IMR-90 (cell line): ENCODE measurements at regions not wholly inside any gene's neighbourhood (a gene's known extent, or its start where the extent isn't known, plus 50 kb on each side); places are given as distances from the start of the nearest gene placed in this dataset.

Source experiments
- ATAC-seq: fragments of 200-7000 bp; cut with Tn5 transposase; 2 replicates; pipeline ENCODE4 v1.9.1; 2020; ENCODE audit warnings: low read depth, mild to moderate bottlenecking, moderate library complexity
- BruUV-seq: library from RNA; stranded (reverse); fragments of 400-500 nt; replicated peaks from 2 replicates; lab custom pipeline; 2021; lab: Mats Ljungman, UMichigan
- CTCF ChIA-PET: fragments of 300-600 bp; formaldehyde crosslinking; extraction: SDS; loops from one replicate; lab custom pipeline; 2021; ENCODE audit warnings: antibody characterized with exemption; lab: Yijun Ruan, JAX
- POLR2A ChIA-PET: fragments of 300-600 bp; sonication (Branson Sonifier 250); formaldehyde crosslinking; loops from one replicate; lab custom pipeline; 2022; ENCODE audit warnings: antibody characterized with exemption; ENCODE audit not compliant: unreplicated experiment; lab: Charles Lee
- DNase-seq: peaks from one replicate; pipeline ENCODE4 v3.0.0; 2013
- H2AFZ ChIP-seq: replicated peaks from 2 replicates; pipeline ENCODE3; 2013; ENCODE audit warnings: low read length, mild to moderate bottlenecking; ENCODE audit not compliant: poor library complexity
- H2AK5ac ChIP-seq: 2 replicates; pipeline ENCODE4 v1.6.1; 2013; ENCODE audit warnings: low read depth, low read length, inconsistent platforms
- H2AK9ac ChIP-seq: replicated peaks from 2 replicates; pipeline ENCODE3; 2013; ENCODE audit warnings: mild to moderate bottlenecking, low read depth, low read length, moderate library complexity; ENCODE audit not compliant: poor library complexity
- H2BK120ac ChIP-seq: 2 replicates; pipeline ENCODE4 v1.6.1; 2013; ENCODE audit warnings: low read depth, low read length, inconsistent platforms
- H2BK15ac ChIP-seq: 3 replicates; pipeline ENCODE4 v1.6.1; 2013; ENCODE audit warnings: low read depth, low read length, inconsistent platforms
- H2BK20ac ChIP-seq: 2 replicates; pipeline ENCODE4 v1.6.1; 2013; ENCODE audit warnings: low read depth, mild to moderate bottlenecking, inconsistent platforms, low read length, moderate library complexity
- H2BK5ac ChIP-seq: 2 replicates; pipeline ENCODE4 v1.6.1; 2013; ENCODE audit warnings: mild to moderate bottlenecking, low read depth, low read length, inconsistent platforms; ENCODE audit not compliant: poor library complexity, severe bottlenecking
- H3K14ac ChIP-seq: replicated peaks from 2 replicates; pipeline ENCODE4 v1.6.1; 2013; ENCODE audit warnings: low read depth, low read length, inconsistent platforms
- H3K18ac ChIP-seq: 2 replicates; pipeline ENCODE4 v1.6.1; 2013; ENCODE audit warnings: low read depth, low read length, control low read depth
- H3K23ac ChIP-seq: 2 replicates; pipeline ENCODE4 v1.6.1; 2013; ENCODE audit warnings: low read depth, low read length, inconsistent platforms
- H3K27ac ChIP-seq: 2 replicates; pipeline ENCODE4 v1.5.1; 2013; ENCODE audit warnings: mild to moderate bottlenecking, control low read depth, low read length; ENCODE audit not compliant: insufficient read depth
- H3K27me3 ChIP-seq: 2 replicates; pipeline ENCODE4 v1.6.1; 2013; ENCODE audit warnings: low read length; ENCODE audit not compliant: control insufficient read depth, insufficient read depth
- H3K36me3 ChIP-seq: 2 replicates; pipeline ENCODE4 v1.6.1; 2013; ENCODE audit warnings: low read length, mixed read lengths; ENCODE audit not compliant: control insufficient read depth, insufficient read depth
- H3K4ac ChIP-seq: 2 replicates; pipeline ENCODE4 v1.6.1; 2013; ENCODE audit warnings: low read depth, low read length, inconsistent platforms
- H3K4me1 ChIP-seq: 2 replicates; pipeline ENCODE4 v1.6.1; 2013; ENCODE audit warnings: low read length, mixed read lengths; ENCODE audit not compliant: control insufficient read depth, insufficient read depth
- H3K4me2 ChIP-seq: 2 replicates; pipeline ENCODE4 v1.6.1; 2013; ENCODE audit warnings: low read depth, mild to moderate bottlenecking, control low read depth, low read length, moderate library complexity
- H3K4me3 ChIP-seq: 2 replicates; pipeline ENCODE4 v1.5.1; 2013; ENCODE audit warnings: low read depth, mild to moderate bottlenecking, control low read depth, low read length, moderate library complexity; ENCODE audit not compliant: insufficient read depth
- H3K56ac ChIP-seq: 2 replicates; pipeline ENCODE4 v1.6.1; 2013; ENCODE audit warnings: low read length, inconsistent platforms; ENCODE audit not compliant: insufficient read depth; ENCODE audit errors: extremely low read depth
- H3K79me1 ChIP-seq, 2 experiments: 2 replicates each; pipeline ENCODE4 v1.6.1; 2013; ENCODE audit warnings: low read length in 2 of 2, inconsistent platforms in 1 of 2, low read depth in 1 of 2
- H3K9ac ChIP-seq: 2 replicates; pipeline ENCODE4 v1.6.1; 2013; ENCODE audit warnings: low read depth, low read length, control low read depth
- H3K9me1 ChIP-seq: 2 replicates; pipeline ENCODE4 v1.6.1; 2013; ENCODE audit warnings: low read length, inconsistent platforms; ENCODE audit not compliant: insufficient read depth
- H3K9me3 ChIP-seq: 2 replicates; pipeline ENCODE4 v1.6.1; 2013; ENCODE audit warnings: low read length; ENCODE audit not compliant: control insufficient read depth, insufficient read depth
- H4K20me1 ChIP-seq: 2 replicates; pipeline ENCODE4 v1.6.1; 2013; ENCODE audit warnings: low read length, inconsistent platforms; ENCODE audit not compliant: insufficient read depth
- H4K5ac ChIP-seq: 2 replicates; pipeline ENCODE4 v1.6.1; 2013; ENCODE audit warnings: mild to moderate bottlenecking, low read depth, low read length, control low read depth
- H4K8ac ChIP-seq, 2 experiments: 2 replicates each; pipeline ENCODE4 v1.6.1; 2013; ENCODE audit warnings: low read depth in 2 of 2, low read length in 2 of 2, control low read depth in 1 of 2, inconsistent platforms in 1 of 2
- H4K91ac ChIP-seq: 2 replicates; pipeline ENCODE4 v1.6.1; 2013; ENCODE audit warnings: low read depth, low read length, inconsistent platforms; ENCODE audit not compliant: insufficient read depth
- BHLHE40 ChIP-seq: fragments of 150-350 bp; IDR thresholded peaks from 2 replicates; pipeline ENCODE4 v1.6.1; 2016; ENCODE audit warnings: mild to moderate bottlenecking, low read depth, low read length
- CEBPB ChIP-seq: IDR thresholded peaks from 2 replicates; pipeline ENCODE4 v1.6.1; 2012; ENCODE audit warnings: low read depth, low read length, improper control_type of control experiment
- CHD1 ChIP-seq: IDR thresholded peaks from 2 replicates; pipeline ENCODE4 v1.6.1; 2012; ENCODE audit warnings: low read depth, low read length, improper control_type of control experiment
- CTCF ChIP-seq: conservative IDR thresholded peaks from 2 replicates; pipeline ENCODE4 v1.5.1; 2012; ENCODE audit warnings: mild to moderate bottlenecking, low read depth, low read length, improper control_type of control experiment
- ELK1 ChIP-seq: fragments of 150-350 bp; IDR thresholded peaks from 2 replicates; pipeline ENCODE4 v1.6.1; 2016; ENCODE audit warnings: low read depth, mild to moderate bottlenecking, low read length, moderate library complexity, borderline replicate concordance
- FOS ChIP-seq: fragments of 150-350 bp; IDR thresholded peaks from 2 replicates; pipeline ENCODE4 v1.6.1; 2016; ENCODE audit warnings: low read depth, low read length
- MAFK ChIP-seq: IDR thresholded peaks from 2 replicates; pipeline ENCODE4 v1.6.1; 2012; ENCODE audit warnings: low read depth, low read length, improper control_type of control experiment
- MAZ ChIP-seq: IDR thresholded peaks from 2 replicates; pipeline ENCODE4 v1.6.1; 2012; ENCODE audit warnings: low read depth, mild to moderate bottlenecking, low read length, improper control_type of control experiment, moderate library complexity, borderline replicate concordance
- MXI1 ChIP-seq: IDR thresholded peaks from 2 replicates; pipeline ENCODE4 v1.6.1; 2012; ENCODE audit warnings: low read depth, mild to moderate bottlenecking, low read length, moderate library complexity, borderline replicate concordance
- NFE2L2 ChIP-seq: fragments of 150-350 bp; IDR thresholded peaks from 2 replicates; pipeline ENCODE4 v1.6.1; 2016; ENCODE audit warnings: low read depth, mild to moderate bottlenecking, low read length
- POLR2A ChIP-seq: IDR thresholded peaks from 2 replicates; pipeline ENCODE4 v1.6.1; 2012; ENCODE audit warnings: mild to moderate bottlenecking, low read depth, low read length
- RAD21 ChIP-seq: IDR thresholded peaks from 2 replicates; pipeline ENCODE4 v1.6.1; 2012; ENCODE audit warnings: low read length, improper control_type of control experiment
- RCOR1 ChIP-seq: IDR thresholded peaks from 2 replicates; pipeline ENCODE4 v1.6.1; 2012; ENCODE audit warnings: mild to moderate bottlenecking, low read length, improper control_type of control experiment; ENCODE audit not compliant: insufficient replicate concordance
- RFX5 ChIP-seq: IDR thresholded peaks from 2 replicates; pipeline ENCODE4 v1.8.0; 2012; ENCODE audit warnings: low read depth, mild to moderate bottlenecking, low read length, moderate library complexity
- SMC3 ChIP-seq: fragments of 150-350 bp; IDR thresholded peaks from 2 replicates; pipeline ENCODE4 v1.6.1; 2016; ENCODE audit warnings: low read depth, mild to moderate bottlenecking, antibody characterized with exemption, low read length, moderate library complexity
- USF2 ChIP-seq: fragments of 150-350 bp; IDR thresholded peaks from 2 replicates; pipeline ENCODE4 v1.6.1; 2017; ENCODE audit warnings: mild to moderate bottlenecking, antibody characterized with exemption, low read length, low read depth
- WGBS, 2 experiments: methylation state at CpG; one replicate each; pipeline versions ENCODE4 v1.1.5 to v1.1.7; 2013; ENCODE audit warnings: missing lambda C conversion rate in 2 of 2; ENCODE audit not compliant: insufficient read length in 1 of 2; ENCODE audit errors: extremely low coverage in 2 of 2; 5-methylcytosine and 5-hydroxymethylcytosine counted together
- dilution Hi-C: fragments of 300-500 bp; cut with HindIII; formaldehyde crosslinking; loops from one replicate; pipeline ENCODE4 v1.14.3; 2018; ENCODE audit warnings: low sequenced_read_pairs; ENCODE audit not compliant: unreplicated experiment
- in situ Hi-C: fragments of 300-500 bp; cut with MboI; formaldehyde crosslinking; loops from 3 replicates; pipeline ENCODE4 v1.14.3; 2019; ENCODE audit warnings: low sequenced_read_pairs, inconsistent platforms, mixed read lengths
- intact Hi-C: fragments of 100-400 bp; cut with micrococcal nuclease; formaldehyde crosslinking; loops from 2 replicates; pipeline ENCODE4 v1.10.0; 2022

- ATAC-seq (no peak), DNase-seq (no peak)
- Histone ChIP-seq H2AFZ (no peak overlapping the region), H2BK15ac (no peak overlapping the region), H2BK120ac (no peak overlapping the region), H3K4me1 (no peaks in the 10 kb centered on the region), H3K27me3 (no peaks in the 10 kb centered on the region), H4K91ac (no peak overlapping the region), H3K36me3 (no peaks in the 10 kb centered on the region), H4K5ac (no peak overlapping the region), H3K9ac (no peak overlapping the region), H3K4me3 (no peak overlapping the region), H3K18ac (no peak overlapping the region), H3K23ac (no peak overlapping the region), H3K4ac (no peak overlapping the region), H2AK9ac (no peak overlapping the region), H3K9me3 (peaks cover 4% of the 10 kb centered on the region; the same call in 1 of the 2 replicates), H2AK5ac (no peak overlapping the region), H3K9me1 (no peaks in the 10 kb centered on the region), H3K4me2 (no peak overlapping the region), H4K20me1 (no peaks in the 10 kb centered on the region), H3K27ac (no peak overlapping the region), H3K79me1 (no peaks in the 10 kb centered on the region), H4K8ac (no peak overlapping the region), H2BK5ac (no peak overlapping the region), H3K56ac (no peak overlapping the region), H2BK20ac (no peak overlapping the region), H3K14ac (no peak overlapping the region)
- in situ Hi-C loops (no loop called here), dilution Hi-C loops (no loop called here), intact Hi-C loops (no loop called here)
- BruUV-seq = no TSS peak
- ChIA-PET CTCF (no interaction called here), POLR2A (no interaction called here)
- no peak for TF ChIP-seq RCOR1
- TF ChIP-seq RFX5 = no peak
- no peak for TF ChIP-seq RAD21
- no peak for TF ChIP-seq MXI1
- TF ChIP-seq POLR2A = no peak
- TF ChIP-seq CHD1 = no peak
- no peak for TF ChIP-seq CEBPB
- no peak for TF ChIP-seq CTCF
- TF ChIP-seq MAFK = no peak
- no peak for TF ChIP-seq NFE2L2
- TF ChIP-seq MAZ = no peak
- TF ChIP-seq BHLHE40 = no peak
- no peak for TF ChIP-seq SMC3
- no peak for TF ChIP-seq ELK1
- TF ChIP-seq FOS = no peak
- no peak for TF ChIP-seq USF2
- WGBS, 2 experiments = no CpG with 5 or more reads among the region's 2 CpGs
These were observed 154.5 kb upstream of the KIAA1217 start for GRCh38 chr10:24054421-24054820.
